AG04449 (cell line): ENCODE measurements at regions not wholly inside any gene's neighbourhood (a gene's known extent, or its start where the extent isn't known, plus 50 kb on each side); places are given as distances from the start of the nearest gene placed in this dataset.

Experiments used
- CTCF ChIA-PET: fragments of 350-600 bp; formaldehyde crosslinking; extraction: SDS; loops from one replicate; lab custom pipeline; 2021; ENCODE audit warnings: antibody characterized with exemption; lab: Yijun Ruan, JAX
- POLR2A ChIA-PET: fragments of 400-600, 350-600 bp; formaldehyde crosslinking; extraction: SDS; loops from one replicate; lab custom pipeline; 2020; ENCODE audit warnings: antibody characterized with exemption, inconsistent platforms; lab: Yijun Ruan, JAX
- DNase-seq: peaks from one replicate; pipeline ENCODE4 v3.0.0-alpha.2; 2010; ENCODE audit warnings: low read depth, low spot score
- H3K4me3 ChIP-seq: 2 replicates; pipeline ENCODE4 v1.5.1; 2011; ENCODE audit warnings: low read depth, mild to moderate bottlenecking, control low read depth, low read length
- TF ChIP-seq, protein P1 (sequence below): IDR thresholded peaks from one replicate; pipeline ENCODE4 v1.5.1; 2011; ENCODE audit warnings: mild to moderate bottlenecking, moderate library complexity, low read length, control low read depth, inconsistent platforms; ENCODE audit not compliant: insufficient read depth; ENCODE audit errors: missing control alignments

DNA sequence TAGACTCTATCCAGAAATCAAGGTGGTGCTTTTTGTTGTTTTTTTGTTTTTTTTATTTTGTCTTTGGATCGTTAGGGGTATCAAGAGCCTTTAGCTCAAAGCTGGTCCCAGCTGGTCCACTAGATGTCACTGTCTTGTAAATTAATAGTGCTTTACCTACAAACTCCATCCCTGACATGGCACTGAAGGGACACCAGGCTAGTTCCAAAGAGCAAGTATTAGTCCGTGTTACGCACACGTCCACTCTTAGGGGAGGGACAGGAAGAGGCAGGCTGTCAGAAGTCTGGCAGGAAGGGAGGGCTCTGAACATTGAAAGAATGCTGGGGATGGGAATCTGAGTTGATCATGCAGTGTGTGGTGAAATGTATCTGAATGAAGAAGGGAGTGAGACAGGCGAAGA lies 85.9 kb upstream of the CCBE1 start:
- DNase-seq, result no peak
- ChIA-PET POLR2A (interaction anchor here (0.9 kb wide), 1 partner anchor 41 kb away, joined by 3 read pairs; no protein-coding TSS in a partner anchor), CTCF (interaction anchor here (0.7 to 4.8 kb wide), 19 partner anchors 9 to 534 kb away, joined by 3 to 83 read pairs (median 4); partner anchors contain the start of gene CCBE1)
- TF ChIP-seq, protein P1, sequence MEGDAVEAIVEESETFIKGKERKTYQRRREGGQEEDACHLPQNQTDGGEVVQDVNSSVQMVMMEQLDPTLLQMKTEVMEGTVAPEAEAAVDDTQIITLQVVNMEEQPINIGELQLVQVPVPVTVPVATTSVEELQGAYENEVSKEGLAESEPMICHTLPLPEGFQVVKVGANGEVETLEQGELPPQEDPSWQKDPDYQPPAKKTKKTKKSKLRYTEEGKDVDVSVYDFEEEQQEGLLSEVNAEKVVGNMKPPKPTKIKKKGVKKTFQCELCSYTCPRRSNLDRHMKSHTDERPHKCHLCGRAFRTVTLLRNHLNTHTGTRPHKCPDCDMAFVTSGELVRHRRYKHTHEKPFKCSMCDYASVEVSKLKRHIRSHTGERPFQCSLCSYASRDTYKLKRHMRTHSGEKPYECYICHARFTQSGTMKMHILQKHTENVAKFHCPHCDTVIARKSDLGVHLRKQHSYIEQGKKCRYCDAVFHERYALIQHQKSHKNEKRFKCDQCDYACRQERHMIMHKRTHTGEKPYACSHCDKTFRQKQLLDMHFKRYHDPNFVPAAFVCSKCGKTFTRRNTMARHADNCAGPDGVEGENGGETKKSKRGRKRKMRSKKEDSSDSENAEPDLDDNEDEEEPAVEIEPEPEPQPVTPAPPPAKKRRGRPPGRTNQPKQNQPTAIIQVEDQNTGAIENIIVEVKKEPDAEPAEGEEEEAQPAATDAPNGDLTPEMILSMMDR, result peak; percentile 46
- H3K4me3 ChIP-seq, result no peak overlapping the region

DNA sequence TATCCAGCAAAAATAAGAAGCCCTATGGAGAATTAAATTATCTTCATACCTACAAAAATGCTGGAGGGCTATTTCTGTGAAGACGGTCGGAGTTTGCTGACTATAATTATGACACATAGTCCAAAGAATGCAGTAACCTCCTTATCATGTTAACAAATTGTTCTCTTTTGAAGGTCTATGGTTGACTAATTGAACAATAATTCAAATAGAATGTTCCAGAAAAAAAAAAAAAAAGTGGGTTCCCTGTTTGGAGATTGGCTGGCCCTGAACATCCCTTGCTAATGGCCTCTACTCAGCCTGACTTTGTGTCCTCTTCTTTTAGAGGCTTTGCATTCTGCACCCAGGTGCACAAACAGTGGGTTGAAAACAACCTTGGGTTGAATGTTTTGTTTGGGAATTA lies 82.8 kb upstream of the CCBE1 start:
- TF ChIP-seq, protein P1, result no peak
- ChIA-PET CTCF (interaction anchor here (0.9 to 4.8 kb wide), 11 partner anchors 8 to 321 kb away, joined by 3 to 83 read pairs (median 4); partner anchors contain the start of gene CCBE1), POLR2A (interaction anchor here (0.9 kb wide), 1 partner anchor 88 kb away, joined by 3 read pairs; no protein-coding TSS in a partner anchor)
- no peak overlapping the region for H3K4me3 ChIP-seq
- DNase-seq, result peak; percentile 45

DNA sequence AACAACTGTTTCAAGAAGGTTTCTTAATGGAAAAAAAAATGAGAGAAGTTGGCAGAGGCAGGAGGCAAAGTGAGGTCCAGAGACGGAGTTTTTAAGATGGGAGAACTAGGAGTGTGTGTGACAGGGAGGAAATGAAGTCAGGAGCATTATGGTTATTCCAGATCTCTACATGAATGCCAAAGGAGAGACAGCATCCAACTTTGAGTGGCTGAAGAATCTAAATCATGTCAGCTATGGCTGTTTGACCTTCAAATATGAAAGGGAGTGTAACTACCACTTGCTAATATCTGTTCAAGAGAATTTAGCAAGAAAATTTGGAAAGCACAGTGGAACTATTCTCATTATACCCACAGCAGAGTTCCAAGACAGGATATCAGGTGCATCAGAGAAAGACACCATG lies 81.2 kb upstream of the CCBE1 start:
- H3K4me3 ChIP-seq, result no peak overlapping the region
- POLR2A ChIA-PET, result no interaction called here
- no peak for DNase-seq
- CTCF ChIA-PET, result interaction anchor here (1.2 to 2.3 kb wide), 2 partner anchors 44 to 81 kb away, joined by 3 to 15 read pairs; partner anchors contain the start of gene CCBE1
- TF ChIP-seq, protein P1, result no peak

DNA sequence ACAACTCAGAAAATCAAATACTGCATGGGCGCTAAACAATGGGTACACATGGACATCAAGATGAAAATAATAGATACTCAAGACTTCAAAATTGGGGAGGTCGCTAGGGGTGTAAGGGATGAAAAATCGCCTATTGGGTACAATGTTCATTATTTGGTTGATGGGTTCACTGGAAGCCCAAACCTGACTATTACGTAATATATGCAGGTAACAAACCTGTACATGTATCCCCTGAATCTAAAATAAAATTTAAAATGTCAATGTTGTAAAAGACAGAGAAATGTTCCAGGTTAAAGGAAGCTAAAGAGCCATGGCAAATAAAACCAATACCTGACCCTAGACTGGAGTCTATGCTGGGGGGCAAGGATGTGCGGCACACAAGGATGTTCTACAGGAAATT lies 80.4 kb upstream of the CCBE1 start:
- CTCF ChIA-PET, result interaction anchor here (1.2 kb wide), 1 partner anchor 44 kb away, joined by 3 read pairs; no protein-coding TSS in a partner anchor
- H3K4me3 ChIP-seq, result no peak overlapping the region
- TF ChIP-seq, protein P1, result no peak
- no peak for DNase-seq
- POLR2A ChIA-PET, result no interaction called here

DNA sequence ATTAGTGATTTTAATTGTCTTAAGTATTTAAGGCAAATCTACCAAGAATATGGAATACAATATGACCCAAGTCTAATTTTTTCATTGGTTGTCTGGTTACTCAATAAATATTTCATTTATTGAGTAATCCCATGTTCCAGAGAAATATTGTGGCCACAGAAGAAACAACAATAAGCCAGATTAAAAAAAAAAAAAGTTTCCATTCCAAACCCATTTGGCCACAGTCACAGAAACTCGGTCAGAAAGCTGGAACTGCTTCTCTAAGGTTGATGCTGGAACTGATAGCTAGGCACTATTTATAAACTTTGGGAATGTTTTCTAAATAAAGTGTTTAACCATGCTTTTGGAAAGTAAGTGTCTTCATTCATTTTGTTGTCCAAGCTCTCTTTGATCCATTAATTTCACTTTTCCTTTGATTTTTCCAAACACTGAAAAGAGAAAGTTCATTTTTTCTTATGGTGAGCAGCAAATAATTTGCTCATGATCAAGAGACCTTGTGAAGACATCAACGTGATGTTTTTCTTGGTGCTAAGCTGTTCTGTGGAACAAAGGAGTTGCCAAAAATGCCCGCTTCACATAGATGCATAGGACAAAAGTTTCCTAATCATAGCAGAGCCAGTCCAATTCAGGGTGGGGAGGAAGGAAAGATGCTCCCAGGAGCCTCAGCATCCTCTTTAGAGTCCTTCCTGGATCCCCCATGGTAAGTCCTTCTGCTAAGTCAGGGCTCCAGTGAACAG lies 72.1 kb upstream of the CCBE1 start:
- ChIA-PET POLR2A (no interaction called here), CTCF (interaction anchor here (1.9 to 4.5 kb wide), 2 partner anchors 12 to 21 kb away, joined by 5 to 29 read pairs; no protein-coding TSS in a partner anchor)
- TF ChIP-seq, protein P1, result no peak
- H3K4me3 ChIP-seq, result no peak overlapping the region
- DNase-seq, result no peak

DNA sequence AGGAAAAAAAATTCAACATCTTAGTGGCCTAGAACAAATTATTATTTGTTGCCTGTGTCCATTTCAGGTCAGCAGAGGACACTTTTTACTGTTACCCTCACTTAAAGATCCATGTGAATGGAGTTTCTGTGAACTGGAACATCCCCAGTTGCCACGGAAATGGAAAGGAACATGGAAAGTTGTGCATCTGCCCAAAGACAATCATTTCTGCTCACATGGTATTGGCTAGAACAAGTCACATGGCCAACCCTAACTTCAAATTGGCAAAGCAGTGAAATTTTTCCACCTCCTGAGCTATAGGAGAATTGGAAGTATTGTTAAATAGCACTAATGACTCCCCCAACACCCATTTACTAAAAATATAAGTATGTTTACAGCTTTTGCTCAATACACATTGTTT lies 71.2 kb upstream of the CCBE1 start:
- POLR2A ChIA-PET, result no interaction called here
- DNase-seq, result no peak
- CTCF ChIA-PET, result interaction anchor here (1.8 to 4.5 kb wide), 2 partner anchors 13 kb away, joined by 7 to 29 read pairs; no protein-coding TSS in a partner anchor
- H3K4me3 ChIP-seq, result no peak overlapping the region
- TF ChIP-seq, protein P1, result no peak
